GM21576 (cell line): ENCODE measurements at regions not wholly inside any gene's neighbourhood (a gene's known extent, or its start where the extent isn't known, plus 50 kb on each side); places are given as distances from the start of the nearest gene placed in this dataset.

Experiments used
- ATAC-seq: cut with Tn5 transposase; IDR thresholded peaks from one replicate; pipeline ENCODE4 v1.9.1; 2021; ENCODE audit warnings: mild to moderate bottlenecking, moderate library complexity; ENCODE audit not compliant: unreplicated experiment

DNA sequence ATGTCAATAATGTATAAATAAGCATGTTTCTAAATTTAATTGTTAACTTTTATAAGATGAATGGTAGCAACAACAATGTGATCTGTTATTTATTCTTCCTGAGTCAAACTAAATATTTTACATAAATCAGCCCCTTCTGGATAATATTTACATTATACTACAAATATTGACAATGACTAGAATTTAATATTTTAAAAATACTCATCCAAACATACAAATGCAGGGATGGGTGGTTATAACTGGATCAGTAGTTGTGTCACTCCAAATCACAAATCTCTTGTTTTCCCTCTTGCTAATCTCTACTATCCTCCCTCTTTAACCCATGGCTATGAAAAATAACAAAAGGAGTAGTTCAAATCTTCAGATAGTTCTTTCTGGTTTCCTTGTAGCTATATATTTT lies 407.0 kb downstream of the HTR7 start:
- no peak for ATAC-seq

- ATAC-seq = no peak
Measured at GRCh38 chr10:90451283-90451682, 406.6 kb downstream of the HTR7 start.

- no peak for ATAC-seq
Measured at GRCh38 chr10:90458054-90458453, 399.8 kb downstream of the HTR7 start.

- ATAC-seq = no peak
Measured at GRCh38 chr10:90458571-90458970, 399.3 kb downstream of the HTR7 start.

DNA sequence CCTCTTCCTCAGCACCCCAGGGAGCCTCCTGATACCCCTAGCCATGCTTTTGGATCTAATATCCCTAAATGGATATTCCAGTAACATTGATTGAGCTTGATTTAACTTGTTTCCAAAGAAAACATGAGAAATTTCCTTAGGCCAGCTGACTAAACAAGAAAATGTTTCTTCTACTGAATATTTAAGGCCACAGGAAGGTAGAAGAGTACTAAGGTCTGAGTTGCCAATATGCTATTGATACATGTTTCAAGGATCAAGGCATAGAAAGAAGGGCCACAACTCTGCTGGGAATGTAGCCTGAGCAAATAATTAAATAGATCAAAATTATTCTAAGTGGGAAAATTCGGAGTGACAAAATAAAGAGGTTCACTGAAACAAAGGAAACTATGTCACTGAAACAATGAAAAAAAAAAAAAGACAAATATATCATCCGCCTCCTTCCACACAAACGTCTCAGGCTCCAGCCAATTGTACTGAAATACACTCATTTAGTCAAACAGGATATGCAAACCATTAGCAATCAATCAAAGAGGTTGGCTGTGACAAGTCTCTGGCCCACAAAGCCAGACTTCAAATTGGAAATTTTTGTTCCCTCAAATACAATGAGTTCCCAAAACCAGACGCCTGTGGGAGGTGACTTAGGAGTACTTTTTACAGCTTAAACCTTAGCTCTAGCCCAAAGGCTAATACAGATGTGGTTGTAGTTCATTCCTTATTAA lies 396.2 kb downstream of the HTR7 start:
- no peak for ATAC-seq

DNA sequence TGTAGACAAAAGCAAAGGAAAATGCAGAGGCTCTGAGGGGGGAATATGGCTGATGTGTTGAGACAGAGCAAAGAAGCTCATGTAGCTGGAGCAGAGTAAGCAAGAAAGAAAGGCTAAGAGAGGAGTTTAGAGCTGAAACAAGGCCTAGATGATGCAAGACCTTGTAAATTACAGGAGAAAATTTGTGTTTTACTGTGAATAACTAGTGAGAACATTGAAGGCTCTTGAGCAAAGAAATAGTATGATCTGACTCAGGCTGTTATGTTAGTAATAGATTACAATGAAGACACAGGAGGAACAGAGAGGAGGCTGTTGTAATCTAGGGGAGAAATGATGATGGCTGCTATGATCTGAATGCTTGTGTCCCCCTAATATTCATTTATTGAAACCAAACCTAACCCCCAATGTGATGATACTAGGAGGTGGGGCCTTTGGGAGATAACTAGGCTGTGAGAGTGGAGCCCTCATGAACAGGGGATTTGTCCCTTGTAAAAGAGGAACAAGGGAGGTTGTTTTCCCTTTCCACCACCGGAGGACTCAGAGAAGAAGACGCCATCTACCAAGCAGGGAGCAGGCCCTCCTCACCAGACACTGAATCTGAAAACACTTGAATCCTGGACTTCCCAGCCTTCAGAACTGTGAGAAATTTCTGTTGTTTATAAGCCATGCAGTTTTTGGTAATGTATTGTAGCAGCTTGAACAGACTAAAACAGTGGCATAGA lies 394.9 kb downstream of the HTR7 start:
- ATAC-seq = no peak

- ATAC-seq = no peak
Measured at GRCh38 chr10:90464329-90464728, 393.5 kb downstream of the HTR7 start.

DNA sequence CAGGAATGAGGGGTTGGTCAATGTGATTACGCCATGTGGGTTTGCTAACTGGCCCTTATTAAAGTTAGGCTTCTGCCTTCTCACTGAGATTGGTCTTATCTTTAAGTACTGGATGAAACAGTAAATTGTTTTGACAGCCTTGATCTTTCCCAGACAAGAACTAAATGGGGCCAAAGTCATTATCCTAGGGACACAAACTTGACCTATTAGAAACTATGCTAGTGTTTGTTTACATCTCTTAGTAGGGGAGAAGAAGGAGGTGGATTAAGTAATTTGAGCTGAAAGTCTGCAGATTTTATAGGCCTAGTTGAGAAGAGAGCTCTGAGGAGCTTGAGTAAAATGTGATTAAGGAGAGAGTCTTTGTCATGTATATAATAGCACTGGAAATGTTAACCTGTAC lies 386.9 kb downstream of the HTR7 start:
- no peak for ATAC-seq

DNA sequence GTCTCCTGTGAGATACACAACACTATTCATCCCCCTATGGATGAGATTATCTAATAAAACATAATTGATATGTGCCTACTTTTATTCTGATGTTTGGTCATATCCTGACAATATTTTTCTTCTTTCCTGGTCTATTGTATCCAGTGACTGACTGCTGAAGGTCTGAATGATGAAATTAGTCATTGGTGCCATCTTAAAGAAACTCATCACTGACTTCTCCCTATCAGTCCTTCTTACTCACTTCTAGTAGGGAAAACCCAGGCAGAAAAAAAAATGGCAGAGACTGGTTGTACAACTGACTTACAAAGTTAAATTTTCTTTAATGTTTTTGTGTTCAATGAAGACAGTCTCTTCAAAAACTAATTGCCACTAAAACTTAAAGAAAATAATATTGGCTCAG lies 377.4 kb downstream of the HTR7 start:
- ATAC-seq = no peak

DNA sequence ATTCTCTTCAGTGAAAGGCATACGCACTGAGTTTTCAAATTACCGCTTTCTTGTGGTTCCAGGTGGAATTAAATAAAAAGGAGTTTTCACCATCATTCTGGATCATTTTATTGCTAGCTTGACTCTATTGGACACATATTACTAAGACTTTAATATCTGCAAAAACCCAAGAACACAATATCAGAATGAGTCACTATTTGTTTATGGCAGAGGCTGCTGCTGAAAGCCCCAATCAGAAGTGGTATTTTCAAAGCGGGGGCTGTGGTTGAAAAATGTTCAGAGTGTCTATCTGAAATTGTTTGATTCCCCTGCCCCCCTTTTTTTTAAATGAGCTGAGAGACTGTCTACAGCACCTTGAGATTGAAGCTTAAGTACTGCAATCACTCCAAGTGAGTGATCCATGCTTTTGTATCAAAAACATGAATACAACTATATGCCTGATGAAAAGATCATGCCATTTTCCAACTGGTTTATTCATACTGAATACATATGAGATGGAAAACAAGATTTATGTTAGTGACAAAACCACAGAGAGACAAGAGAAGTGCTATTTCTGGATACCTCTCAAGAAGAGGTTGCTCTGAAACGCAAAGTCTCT lies 376.4 kb downstream of the HTR7 start:
- ATAC-seq = no peak

GRCh38 chr10:90484518-90484917 lies 373.3 kb downstream of the HTR7 start:
- ATAC-seq = no peak

GRCh38 chr10:90494183-90494582 lies 363.7 kb downstream of the HTR7 start:
- ATAC-seq = no peak

GRCh38 chr10:90504172-90504571 lies 353.7 kb downstream of the HTR7 start:
- ATAC-seq = no peak

DNA sequence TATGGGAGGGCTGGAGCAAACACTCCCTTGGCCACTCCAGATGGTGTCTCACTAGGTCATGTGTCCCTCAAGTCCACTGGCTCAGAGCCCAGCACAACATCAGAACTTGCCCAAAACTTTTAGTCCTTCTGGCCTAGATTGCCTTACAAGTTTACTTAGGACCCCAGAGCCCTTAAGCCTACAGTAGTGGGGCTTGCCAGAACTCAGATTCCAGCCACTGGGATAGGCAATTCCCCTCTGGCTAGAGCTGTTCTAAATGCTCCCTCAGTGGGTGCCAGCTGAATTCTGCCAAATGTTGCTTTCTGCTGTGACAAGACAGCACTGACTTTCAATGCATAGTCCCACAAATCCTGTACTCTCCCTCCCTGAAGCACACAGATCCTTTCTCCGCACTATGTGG lies 331.1 kb downstream of the HTR7 start:
- no peak for ATAC-seq

DNA sequence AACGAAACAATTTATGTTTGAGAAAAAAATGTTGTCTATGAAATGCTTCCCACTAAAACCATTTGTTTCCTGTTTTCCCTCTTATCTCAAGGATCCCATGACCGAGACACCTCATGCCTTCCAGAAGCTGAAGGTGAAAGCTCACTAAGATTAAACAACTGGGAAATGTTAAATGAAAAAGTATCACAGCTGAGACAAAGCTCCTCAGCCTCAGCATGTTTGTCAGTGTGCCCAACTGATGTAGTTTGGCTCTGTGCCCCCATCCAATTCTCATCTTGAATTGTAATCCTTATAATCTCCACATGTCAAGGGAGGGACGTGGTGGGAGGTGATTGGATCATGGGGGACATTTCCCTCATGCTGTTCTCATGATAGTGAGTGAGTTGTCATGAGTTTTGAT lies 327.3 kb downstream of the HTR7 start:
- ATAC-seq = no peak

DNA sequence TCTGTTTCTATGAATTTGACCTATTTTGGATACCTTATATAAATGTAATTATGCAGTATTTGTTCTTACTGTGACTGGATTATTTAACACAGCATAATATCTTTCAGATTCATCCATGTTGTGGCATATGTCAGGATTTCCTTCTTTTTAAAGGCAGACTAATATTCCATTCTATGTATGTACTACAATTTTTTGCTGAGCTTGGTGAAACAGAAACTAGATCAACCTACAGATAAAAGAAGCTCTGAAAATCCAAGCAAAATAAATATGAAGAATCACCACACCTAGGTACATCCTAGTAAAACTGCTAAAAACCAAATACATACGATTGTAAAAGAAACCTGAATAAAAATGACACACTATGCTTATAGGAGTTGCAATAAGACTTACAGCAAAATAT lies 300.5 kb downstream of the HTR7 start:
- ATAC-seq = no peak

DNA sequence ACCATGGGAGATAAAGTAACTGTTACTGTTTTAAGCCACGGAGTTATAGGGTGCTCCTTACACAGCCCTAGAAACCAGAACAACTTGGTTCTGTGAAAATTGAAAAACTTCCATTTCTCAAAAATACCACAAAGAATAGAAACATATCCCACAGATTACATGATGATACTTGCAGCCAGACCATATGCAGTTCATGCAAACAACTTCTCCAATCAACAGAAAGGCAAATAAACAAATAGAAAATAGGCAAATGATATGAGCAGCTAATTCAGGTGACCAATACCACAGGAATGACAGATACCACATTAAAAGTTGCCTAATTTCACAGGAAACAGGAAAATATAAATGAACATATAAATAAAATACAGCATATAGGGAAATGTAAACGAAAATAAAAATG lies 297.5 kb downstream of the HTR7 start:
- ATAC-seq = no peak

GRCh38 chr10:90561666-90562065 lies 296.2 kb downstream of the HTR7 start:
- ATAC-seq = no peak

DNA sequence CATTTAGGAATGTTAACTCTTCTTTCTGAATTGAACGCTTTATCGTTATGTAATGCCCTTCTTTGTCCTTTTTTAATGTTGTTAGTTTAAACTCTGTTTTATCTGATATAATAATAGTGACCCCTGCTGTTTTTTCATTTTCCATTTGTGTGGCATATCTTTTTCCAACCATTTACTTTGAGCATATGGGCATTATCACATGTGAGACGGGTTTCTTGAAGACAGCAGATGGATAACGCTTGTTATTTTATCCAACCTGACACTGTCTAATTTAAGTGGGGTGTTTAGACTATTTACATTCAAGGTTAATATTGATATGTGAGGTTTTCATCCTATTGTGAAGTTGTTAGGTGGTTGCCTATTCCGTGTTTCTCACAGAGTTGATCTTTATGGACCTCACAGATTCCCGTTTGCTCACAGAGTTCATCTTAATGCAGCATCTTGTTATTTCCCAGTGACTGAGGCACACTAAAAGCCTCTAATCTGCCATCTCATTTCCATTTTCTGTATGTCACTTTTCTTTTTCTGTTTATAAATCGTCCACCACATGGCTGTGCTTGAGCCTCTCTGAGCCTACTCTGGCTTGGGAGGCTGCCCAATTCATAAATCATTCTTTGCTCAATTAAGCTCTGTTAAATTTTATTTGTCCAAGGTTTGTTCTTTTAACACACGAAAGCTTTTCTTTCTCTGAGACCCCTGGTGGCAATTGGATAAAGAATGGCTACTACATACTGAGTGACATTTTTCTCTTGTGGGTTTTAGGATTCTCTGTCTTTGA lies 286.2 kb downstream of the HTR7 start:
- no peak for ATAC-seq

GRCh38 chr10:90575125-90575524 lies 282.7 kb downstream of the HTR7 start:
- no peak for ATAC-seq

- no peak for ATAC-seq
Measured at GRCh38 chr10:90577569-90577968, 280.3 kb downstream of the HTR7 start.
